ENCODE measurements at regions not wholly inside any gene's neighbourhood (a gene's known extent, or its start where the extent isn't known, plus 50 kb on each side); places are given as distances from the start of the nearest gene placed in this dataset.

DNA sequence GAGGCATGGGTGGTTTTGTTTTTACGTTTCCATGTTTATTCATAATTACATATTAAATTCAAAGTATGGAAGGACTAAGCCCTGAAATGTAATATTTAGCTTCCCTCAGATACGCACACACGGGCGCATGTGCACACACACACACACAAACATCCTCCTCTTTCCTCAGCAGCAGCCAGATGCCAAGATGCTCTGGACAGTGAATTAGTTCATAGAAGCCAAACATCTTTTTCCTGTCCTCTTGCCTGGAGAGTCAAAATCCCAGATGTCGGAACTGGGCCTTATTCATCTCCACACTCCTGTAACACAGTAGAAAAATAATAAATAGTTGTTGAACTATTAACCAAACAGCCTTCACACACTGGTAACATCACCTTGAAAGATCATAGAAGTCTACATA lies 273.1 kb downstream of the SP3 start:
- Histone ChIP-seq H3K9ac (ENCODE audit: low read length) (no peak overlapping the region), H3K9me3 (ENCODE audit: insufficient read depth, low read length) (no peaks in the 10 kb centered on the region), H3K79me2 (ENCODE audit: insufficient read depth, low read length) (no peaks in the 10 kb centered on the region), H3K27ac (ENCODE audit: low read depth, low read length) (no peak overlapping the region), H3K27me3 (ENCODE audit: low read length) (no peaks in the 10 kb centered on the region), H3K36me3 (ENCODE audit: low read length) (no peaks in the 10 kb centered on the region), H4K20me1 (ENCODE audit: low read depth, low read length) (no peaks in the 10 kb centered on the region), H3K4me2 (ENCODE audit: low read depth, low read length, poor library complexity, severe bottlenecking) (no peak overlapping the region), H3K4me3 (ENCODE audit: insufficient read depth, low read length, poor library complexity, severe bottlenecking) (no peak overlapping the region), H3F3A (ENCODE audit: insufficient read depth) (no peaks in the 10 kb centered on the region), H2AFZ (ENCODE audit: low read depth, low read length, severe bottlenecking) (no peak overlapping the region), H3K9me2 (replicated peaks; ENCODE audit: insufficient read depth, low read length) (no peaks in the 10 kb centered on the region)
- TF ChIP-seq, protein P1, sequence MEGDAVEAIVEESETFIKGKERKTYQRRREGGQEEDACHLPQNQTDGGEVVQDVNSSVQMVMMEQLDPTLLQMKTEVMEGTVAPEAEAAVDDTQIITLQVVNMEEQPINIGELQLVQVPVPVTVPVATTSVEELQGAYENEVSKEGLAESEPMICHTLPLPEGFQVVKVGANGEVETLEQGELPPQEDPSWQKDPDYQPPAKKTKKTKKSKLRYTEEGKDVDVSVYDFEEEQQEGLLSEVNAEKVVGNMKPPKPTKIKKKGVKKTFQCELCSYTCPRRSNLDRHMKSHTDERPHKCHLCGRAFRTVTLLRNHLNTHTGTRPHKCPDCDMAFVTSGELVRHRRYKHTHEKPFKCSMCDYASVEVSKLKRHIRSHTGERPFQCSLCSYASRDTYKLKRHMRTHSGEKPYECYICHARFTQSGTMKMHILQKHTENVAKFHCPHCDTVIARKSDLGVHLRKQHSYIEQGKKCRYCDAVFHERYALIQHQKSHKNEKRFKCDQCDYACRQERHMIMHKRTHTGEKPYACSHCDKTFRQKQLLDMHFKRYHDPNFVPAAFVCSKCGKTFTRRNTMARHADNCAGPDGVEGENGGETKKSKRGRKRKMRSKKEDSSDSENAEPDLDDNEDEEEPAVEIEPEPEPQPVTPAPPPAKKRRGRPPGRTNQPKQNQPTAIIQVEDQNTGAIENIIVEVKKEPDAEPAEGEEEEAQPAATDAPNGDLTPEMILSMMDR (IDR thresholded peaks at IDR 0.05; ENCODE audit: insufficient read depth, low read length, poor library complexity, severe bottlenecking) = no peak
- no peak for TF ChIP-seq EZH2phosphoT487 (conservative IDR thresholded peaks at IDR 0.05; ENCODE audit: low read length)

DNA sequence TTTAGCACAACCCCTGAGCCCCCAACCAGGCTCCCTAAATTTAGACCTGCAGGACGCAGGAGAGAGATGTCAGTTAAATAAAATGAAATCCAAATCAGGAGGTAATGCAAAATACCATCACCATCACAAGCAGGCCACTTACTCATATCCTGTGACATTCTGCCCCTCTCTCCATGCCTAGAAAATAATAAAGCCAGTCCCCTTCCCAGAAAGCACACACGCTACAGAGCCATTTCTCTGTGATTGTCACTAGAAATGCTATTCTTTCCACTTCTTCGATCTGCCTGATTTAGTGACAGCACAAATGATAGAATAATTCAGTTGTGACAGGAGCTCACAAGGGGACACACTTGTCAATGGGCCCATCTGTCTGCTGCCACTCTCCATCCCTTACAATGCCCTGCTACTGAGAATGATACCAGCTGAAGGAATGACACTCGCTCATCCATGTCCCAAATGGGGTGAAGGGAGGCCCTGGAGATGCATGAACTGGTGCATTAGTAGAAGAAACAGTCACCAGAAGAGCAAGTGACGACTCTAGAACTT lies 272.1 kb downstream of the SP3 start:
- no peak overlapping the region for H3K9ac ChIP-seq (ENCODE audit: low read length)
- TF ChIP-seq EZH2phosphoT487 (conservative IDR thresholded peaks at IDR 0.05; ENCODE audit: low read length) = no peak
- TF ChIP-seq, protein P1 (IDR thresholded peaks at IDR 0.05; ENCODE audit: insufficient read depth, low read length, poor library complexity, severe bottlenecking) = no peak
- H3K9me3 ChIP-seq (ENCODE audit: insufficient read depth, low read length) = no peaks in the 10 kb centered on the region
- no peak overlapping the region for H3K4me2 ChIP-seq (ENCODE audit: low read depth, low read length, poor library complexity, severe bottlenecking)
- H4K20me1 ChIP-seq (ENCODE audit: low read depth, low read length) = no peaks in the 10 kb centered on the region
- no peak overlapping the region for H2AFZ ChIP-seq (ENCODE audit: low read depth, low read length, severe bottlenecking)
- no peaks in the 10 kb centered on the region for H3F3A ChIP-seq (ENCODE audit: insufficient read depth)
- H3K9me2 ChIP-seq (replicated peaks; ENCODE audit: insufficient read depth, low read length) = no peaks in the 10 kb centered on the region
- H3K27me3 ChIP-seq (ENCODE audit: low read length) = no peaks in the 10 kb centered on the region
- H3K27ac ChIP-seq (ENCODE audit: low read depth, low read length) = no peak overlapping the region
- no peak overlapping the region for H3K4me3 ChIP-seq (ENCODE audit: insufficient read depth, low read length, poor library complexity, severe bottlenecking)
- no peaks in the 10 kb centered on the region for H3K79me2 ChIP-seq (ENCODE audit: insufficient read depth, low read length)
- no peaks in the 10 kb centered on the region for H3K36me3 ChIP-seq (ENCODE audit: low read length)

DNA sequence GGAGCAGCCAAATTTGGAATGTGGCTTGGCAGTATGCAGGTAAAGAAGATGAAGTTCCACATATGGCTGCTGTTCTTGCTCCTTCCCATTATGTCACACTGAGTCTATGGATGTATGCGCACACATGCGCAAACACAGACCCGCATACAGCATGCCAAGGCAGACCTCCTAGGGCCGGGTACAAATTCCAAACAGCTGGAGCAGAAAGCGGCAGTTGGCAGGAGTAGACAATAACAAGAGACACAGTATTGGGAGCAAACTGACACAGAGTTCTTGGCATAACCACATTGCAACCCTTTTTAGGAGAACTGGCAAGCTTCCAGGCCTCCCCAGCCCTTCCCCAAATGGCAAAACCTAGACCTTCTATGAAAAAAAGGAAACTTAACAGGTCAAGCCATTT lies 268.9 kb downstream of the SP3 start:
- Histone ChIP-seq H3K9me3 (ENCODE audit: insufficient read depth, low read length) (no peaks in the 10 kb centered on the region), H3K4me2 (ENCODE audit: low read depth, low read length, poor library complexity, severe bottlenecking) (no peak overlapping the region), H3F3A (ENCODE audit: insufficient read depth) (no peaks in the 10 kb centered on the region), H3K36me3 (ENCODE audit: low read length) (no peaks in the 10 kb centered on the region), H3K79me2 (ENCODE audit: insufficient read depth, low read length) (no peaks in the 10 kb centered on the region), H3K9ac (ENCODE audit: low read length) (no peak overlapping the region), H3K9me2 (replicated peaks; ENCODE audit: insufficient read depth, low read length) (no peaks in the 10 kb centered on the region), H3K27me3 (ENCODE audit: low read length) (no peaks in the 10 kb centered on the region), H2AFZ (ENCODE audit: low read depth, low read length, severe bottlenecking) (no peak overlapping the region), H4K20me1 (ENCODE audit: low read depth, low read length) (no peaks in the 10 kb centered on the region), H3K27ac (ENCODE audit: low read depth, low read length) (no peak overlapping the region), H3K4me3 (ENCODE audit: insufficient read depth, low read length, poor library complexity, severe bottlenecking) (no peak overlapping the region)
- TF ChIP-seq EZH2phosphoT487 (conservative IDR thresholded peaks at IDR 0.05; ENCODE audit: low read length) = no peak
- TF ChIP-seq, protein P1 (IDR thresholded peaks at IDR 0.05; ENCODE audit: insufficient read depth, low read length, poor library complexity, severe bottlenecking) = no peak
